DOHH2 (cell line): ENCODE measurements at regions not wholly inside any gene's neighbourhood (a gene's known extent, or its start where the extent isn't known, plus 50 kb on each side); places are given as distances from the start of the nearest gene placed in this dataset.

Experiments
- EZH2phosphoT487 ChIP-seq: fragments of 200-600 bp; sonication (generic); IDR thresholded peaks from 2 replicates; pipeline ENCODE4 v1.6.1; 2017; ENCODE audit warnings: borderline replicate concordance, mild to moderate bottlenecking, antibody characterized with exemption, low read length, moderate library complexity, mixed read lengths
- TF ChIP-seq, protein P1 (sequence below): fragments of 200-600 bp; sonication (generic); IDR thresholded peaks from one replicate; pipeline ENCODE4 v1.5.1; 2014; ENCODE audit warnings: antibody characterized with exemption, mild to moderate bottlenecking, low read depth, low read length; ENCODE audit not compliant: poor library complexity, severe bottlenecking

DNA sequence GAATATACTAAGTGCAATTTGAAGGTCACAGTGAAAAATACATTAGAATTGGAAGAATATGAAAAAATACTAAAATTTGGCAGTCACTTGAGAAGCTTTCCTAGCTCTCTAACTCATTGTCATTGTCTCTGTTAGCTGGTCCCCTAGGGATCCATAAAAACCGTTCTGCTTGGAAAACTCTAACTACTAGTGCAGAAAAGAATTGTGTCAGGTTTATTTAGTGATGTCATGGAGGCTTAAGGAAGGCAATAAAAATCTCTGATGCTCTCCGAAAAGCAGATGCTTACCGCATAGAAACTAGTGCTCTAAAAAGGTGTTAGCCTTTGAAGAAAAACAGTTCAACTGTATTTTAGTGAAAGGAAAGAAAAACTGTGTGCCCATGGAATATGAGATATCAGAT is 150.1 kb upstream of the DLGAP1 start:
- TF ChIP-seq, protein P1, sequence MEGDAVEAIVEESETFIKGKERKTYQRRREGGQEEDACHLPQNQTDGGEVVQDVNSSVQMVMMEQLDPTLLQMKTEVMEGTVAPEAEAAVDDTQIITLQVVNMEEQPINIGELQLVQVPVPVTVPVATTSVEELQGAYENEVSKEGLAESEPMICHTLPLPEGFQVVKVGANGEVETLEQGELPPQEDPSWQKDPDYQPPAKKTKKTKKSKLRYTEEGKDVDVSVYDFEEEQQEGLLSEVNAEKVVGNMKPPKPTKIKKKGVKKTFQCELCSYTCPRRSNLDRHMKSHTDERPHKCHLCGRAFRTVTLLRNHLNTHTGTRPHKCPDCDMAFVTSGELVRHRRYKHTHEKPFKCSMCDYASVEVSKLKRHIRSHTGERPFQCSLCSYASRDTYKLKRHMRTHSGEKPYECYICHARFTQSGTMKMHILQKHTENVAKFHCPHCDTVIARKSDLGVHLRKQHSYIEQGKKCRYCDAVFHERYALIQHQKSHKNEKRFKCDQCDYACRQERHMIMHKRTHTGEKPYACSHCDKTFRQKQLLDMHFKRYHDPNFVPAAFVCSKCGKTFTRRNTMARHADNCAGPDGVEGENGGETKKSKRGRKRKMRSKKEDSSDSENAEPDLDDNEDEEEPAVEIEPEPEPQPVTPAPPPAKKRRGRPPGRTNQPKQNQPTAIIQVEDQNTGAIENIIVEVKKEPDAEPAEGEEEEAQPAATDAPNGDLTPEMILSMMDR = no peak
- no peak for TF ChIP-seq EZH2phosphoT487
